ENCODE measurements at regions not wholly inside any gene's neighbourhood (a gene's known extent, or its start where the extent isn't known, plus 50 kb on each side); places are given as distances from the start of the nearest gene placed in this dataset.

DNA sequence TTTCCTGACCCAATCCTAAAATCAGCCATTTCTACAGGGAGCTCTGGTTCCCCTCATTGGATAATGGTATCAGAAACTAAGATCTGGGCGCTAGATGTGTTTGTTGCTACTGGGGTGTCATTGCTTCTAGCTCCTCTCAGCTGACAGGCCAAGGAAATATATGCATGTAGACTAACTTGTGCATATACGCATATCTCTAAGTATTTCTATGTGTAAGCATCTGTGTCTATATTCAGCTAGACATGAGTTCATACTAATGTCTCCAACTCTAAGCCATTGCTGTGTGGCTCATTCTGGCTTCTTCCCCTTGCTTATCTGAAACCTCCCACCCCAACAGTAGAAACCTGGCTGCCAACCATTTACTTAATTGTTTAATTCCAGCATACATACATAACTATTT lies 130.3 kb upstream of the MAGI3 start:
- no peak for DNase-seq

DNA sequence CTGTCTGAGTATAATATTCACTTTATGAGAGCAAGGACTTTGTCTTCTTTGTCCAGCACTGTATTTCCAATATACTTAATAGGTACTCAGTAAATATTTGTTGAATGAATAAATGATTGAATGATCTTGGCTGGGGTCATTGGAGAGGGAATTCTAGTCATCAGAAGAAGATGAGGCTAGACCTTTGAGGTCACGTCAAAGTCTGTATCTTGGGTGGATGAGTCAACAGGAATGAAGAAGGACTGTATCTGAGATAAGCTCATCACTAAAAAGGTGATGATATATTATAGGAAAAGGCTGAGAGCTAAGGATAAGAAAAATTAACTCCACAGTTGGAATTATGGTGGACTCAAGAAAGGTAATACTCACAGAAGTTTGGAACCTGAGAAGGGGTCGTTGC lies 125.1 kb upstream of the MAGI3 start:
- DNase-seq, result no peak

DNA sequence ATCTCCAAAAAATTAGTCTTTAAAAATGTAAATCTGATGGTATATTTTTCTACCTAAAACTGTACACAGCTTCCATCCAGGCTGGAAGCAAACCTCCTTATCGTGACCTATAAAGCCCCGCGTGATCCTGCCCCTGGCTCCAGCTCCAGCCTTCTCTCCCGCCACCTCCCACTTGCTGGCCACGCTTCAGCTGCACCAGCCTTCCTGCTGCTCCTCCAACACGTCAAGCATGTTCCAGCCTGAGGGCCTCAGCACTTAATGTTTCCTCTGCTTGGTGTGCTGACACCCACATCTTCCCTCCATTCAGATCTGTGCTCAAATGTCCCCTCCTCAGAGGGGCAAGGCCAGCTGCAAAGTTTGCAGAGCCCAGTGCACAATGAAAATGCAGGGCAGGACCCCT lies 123.5 kb upstream of the MAGI3 start:
- no peak for DNase-seq

DNA sequence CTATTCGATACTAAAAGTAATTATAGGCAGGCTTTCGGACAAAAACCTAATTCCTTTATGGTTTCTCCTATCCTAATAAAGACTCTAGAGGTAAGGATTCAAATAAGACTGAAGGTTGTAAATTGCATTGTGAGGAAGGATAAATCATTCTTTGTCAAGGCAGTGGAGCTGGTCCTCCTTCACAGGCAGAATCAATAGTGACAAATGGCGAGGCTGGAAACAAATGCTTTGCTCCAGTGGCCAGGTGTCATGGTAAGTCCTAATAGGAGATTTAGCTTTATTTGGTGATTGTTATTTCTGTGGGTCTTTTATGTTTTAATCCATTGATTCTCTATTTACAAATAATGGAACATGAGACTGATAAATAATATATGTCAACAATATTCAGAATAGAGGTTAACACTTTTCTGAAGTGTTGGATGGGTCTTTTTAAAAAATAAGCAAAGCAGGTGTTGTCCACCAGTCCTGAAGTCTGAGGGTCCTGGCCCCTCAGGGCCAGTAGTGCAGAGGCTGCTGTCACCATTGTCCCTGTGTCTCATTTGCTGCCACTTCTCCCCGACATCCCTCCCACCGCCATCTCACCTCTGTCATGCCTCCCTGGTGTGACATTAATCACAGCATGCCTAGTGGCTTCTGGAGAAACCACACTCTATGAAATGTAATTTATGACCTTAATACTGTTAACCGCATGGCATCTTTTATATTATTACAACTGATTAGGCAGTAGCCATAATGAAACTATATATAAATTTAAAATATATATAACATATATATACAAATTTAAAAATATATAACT lies 120.9 kb upstream of the MAGI3 start:
- DNase-seq, result no peak

DNA sequence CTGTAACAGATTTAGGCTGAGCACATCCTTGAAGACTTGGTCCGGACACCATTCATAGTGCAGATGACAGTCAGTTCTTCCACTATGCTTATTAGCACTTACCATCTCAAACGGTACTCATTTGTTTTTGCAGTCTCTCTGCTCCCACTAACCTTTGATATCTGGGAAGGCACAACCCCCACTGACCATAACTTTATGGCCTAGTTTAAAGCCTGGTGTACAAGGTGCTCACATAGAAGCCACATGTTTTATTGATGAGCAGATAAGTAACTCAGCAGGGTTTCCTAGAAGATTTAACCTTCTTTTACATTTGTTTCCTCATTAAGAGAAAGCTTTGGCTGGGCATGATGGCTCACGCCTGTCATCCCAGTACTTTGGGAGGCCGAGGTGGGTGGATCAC lies 119.3 kb upstream of the MAGI3 start:
- no peak for DNase-seq

DNA sequence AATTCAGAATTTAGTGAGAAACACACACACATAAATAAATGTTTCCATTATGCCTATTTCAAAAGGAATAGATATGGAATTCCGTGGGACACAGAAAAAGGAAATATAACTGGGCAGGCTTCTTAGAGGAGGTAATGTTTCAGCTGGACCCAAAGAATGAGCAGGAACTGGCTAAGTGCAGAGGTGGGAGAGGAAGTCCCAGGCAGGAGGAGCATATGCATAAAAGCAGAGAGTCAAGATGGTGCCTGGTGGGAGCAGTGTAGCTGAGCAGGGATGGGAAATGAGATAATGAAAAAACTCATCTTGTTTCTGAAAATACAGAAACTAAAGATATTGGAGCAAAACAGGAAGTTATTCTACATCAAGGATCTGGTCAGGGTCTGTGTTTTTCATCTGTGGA lies 115.2 kb upstream of the MAGI3 start:
- DNase-seq, result no peak

DNA sequence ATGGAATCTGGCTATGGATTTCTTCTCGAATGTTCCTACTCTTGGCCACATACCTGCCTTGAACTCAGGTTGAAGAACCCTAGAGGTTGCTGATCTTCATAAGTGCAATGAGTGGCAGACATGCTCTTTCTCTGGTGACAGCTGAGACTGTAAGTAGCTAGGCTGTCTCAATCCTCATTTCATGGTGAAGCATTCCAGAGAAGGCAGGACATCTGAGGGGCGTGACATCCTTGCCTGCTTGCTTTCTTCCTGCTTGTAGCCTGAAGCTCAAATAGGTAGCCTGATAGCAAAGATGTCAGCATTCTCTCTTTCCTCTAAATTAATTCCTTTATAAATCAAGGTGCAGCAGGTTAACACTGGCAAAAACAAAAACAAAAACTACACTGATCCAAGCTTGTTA lies 114.6 kb upstream of the MAGI3 start:
- DNase-seq, result no peak

DNA sequence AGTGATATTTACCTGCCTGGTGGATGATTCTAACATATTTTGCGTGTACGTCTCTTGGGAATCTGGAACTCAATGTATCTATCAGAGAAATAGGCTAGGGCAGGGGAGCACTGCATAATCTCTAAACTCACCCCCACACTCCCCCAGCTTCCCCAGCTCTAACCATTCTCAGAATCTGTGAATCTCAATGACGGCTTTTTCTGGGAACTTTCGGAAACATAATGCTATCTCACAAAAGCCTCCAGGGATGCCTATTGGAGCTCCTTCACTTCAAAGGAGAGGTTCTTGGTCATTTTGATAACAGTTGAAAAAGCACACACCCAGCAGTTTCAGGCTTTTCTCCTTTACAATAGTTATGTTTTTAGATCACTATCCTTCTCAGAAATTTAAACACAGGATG lies 113.8 kb upstream of the MAGI3 start:
- no peak for DNase-seq

DNA sequence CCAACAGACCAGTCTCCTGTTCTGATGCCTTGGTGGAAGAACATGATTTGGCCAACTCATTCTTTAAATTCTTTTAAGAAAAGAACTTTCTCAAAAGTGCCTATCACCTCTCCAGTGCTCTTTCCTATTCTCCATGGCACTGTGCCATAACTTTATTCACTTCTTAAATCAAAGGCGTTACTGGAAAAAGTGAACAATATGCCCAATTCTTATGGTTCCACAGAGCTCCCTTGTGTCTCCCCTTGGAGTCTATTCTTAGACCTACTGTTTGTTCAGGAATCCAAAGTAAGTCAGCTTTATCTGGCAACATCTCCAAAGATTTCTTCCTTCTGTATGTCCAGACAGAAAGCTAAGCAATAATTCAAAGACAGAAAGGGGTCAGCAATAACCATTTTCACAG lies 111.9 kb upstream of the MAGI3 start:
- no peak for DNase-seq

DNA sequence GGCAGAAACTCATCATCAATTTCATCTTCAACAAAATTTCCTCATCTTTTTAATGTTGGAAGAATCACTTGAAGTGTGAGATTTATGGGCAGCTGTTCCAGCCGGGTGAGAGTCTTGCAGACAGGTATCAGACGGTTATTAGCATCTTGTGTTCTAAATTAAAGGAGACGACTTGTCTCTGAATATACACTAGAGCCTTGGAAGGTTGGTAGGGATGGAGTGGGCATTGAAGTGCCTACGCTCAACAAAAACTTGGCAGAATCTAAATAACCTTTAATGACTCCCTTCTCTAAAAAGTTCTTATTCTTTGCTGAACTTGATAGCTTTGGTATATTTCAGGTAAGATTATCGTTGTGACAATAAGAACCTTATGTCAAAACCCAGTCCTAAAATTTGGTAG lies 111.5 kb upstream of the MAGI3 start:
- no peak for DNase-seq

DNA sequence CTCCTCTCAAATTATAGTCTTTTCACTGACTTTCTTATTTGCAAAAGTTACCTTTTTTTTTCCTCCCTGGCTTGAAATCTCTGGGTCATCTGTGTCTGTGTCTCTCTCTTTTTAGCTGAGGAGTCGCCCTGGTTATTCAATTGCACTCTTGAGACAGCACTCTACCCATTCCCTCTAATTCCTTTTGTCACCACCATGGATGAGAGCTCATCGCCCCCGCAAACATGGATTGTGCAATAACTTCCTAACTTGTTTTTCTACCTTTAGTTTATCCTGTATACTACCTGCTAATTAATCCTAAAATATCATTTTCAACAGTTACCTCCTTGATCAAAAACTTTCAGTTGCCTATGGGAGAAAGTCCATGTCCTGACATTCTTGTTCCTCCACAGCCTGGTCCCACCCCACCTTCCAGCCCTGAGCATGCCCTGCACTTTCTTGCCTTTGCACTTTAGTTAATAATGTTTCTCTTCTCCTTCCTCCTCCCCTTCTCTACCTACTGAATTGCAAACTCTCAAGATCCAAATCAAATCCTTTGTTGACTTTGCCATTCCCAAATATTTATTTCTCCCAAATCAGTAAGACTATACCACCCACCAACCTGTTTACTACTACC lies 110.4 kb upstream of the MAGI3 start:
- DNase-seq, result no peak

DNA sequence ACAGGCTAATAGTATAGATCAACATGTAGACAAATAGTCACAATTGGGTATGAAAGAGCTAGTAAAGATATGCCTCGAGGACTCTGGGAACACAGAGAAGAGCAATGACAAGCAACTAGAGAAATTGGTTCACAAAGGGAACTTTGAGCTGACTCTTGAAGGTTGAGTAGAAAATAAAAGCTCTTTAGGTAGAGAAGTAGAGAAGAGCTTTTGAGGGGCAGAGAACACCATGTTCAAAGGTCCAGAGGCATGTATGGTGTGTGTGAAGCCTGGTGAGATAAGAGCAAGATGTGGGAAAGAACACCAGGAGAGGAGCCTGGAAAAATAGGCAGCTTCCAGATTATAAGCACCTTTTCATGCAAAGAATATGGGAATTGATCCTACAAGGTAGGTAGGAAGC lies 109.7 kb upstream of the MAGI3 start:
- no peak for DNase-seq

DNA sequence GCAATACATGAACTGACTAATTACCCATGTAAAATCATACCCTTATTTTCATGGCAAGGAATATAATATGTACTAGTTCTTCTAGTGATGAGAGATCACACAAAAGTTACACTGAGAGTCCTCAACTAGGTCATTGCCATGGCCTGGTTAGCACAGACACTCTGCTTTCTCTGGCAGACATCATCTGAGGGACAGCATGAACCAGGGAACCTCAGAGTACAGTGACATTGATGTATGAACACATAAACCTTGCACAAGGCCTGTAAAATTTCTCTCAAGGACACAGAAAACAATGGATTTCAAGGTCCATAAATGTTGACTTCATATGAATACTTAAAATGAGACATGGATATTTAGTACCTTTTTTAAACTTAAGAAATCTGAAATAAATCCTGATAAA lies 108.8 kb upstream of the MAGI3 start:
- no peak for DNase-seq

DNA sequence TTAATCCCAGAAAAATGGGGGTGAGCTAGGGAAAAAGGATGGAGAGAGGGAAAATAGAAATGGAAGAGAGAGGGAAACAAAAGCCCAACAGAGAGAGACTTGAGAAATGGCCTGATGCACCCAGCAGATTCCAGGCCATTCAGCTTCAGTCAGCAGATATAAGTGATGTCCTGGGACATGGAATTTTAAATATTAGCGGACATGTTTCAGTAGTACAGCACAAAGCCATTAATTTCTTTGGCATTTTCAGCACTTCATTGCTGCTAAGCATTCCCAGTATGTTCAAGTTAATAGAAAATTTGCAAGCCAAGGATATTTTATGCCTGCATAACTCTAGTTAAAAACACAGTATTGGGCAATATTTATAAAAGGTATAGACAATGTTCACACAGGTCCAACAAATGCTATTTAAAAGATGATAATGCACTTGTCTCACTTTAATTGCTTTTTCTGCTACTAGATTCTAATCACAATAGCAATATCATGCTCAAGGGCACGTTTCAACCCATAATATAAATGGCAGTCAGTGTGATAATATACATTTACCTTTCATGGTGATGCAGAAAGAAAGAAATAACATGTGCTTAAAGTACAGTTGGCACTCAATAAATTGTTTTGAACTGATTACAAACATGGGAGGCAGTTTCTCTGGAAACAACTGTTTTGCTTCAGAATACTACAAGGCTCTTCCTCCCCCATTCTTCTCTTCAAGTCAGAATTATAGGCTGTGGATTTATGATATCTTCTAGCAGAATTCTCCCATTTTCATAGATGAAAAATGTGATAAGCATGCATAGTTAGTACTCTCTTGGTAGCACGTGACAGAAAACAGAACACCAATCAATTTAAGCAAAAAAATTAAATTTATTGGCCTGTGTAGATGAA lies 108.1 kb upstream of the MAGI3 start:
- DNase-seq, result no peak

DNA sequence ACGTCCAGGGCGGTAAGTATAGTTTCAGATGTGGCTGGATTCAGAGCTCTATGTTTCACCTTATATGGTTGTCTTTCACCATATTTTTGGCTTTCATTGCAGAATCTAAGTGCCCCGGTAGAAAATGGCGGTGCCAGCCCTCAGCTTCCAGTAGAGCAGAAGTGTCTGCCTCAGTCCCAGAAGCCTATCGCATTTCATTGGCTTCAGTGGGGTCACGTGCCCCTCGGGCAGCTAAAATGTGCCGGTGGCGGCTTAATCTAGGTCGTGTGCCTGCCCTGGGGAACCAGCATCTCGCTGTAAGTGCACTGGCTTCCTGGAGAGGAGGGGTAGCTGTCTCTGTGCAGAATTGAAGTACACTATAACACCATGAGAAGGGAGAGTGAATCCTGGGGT lies 107.4 kb upstream of the MAGI3 start:
- no peak for DNase-seq

DNA sequence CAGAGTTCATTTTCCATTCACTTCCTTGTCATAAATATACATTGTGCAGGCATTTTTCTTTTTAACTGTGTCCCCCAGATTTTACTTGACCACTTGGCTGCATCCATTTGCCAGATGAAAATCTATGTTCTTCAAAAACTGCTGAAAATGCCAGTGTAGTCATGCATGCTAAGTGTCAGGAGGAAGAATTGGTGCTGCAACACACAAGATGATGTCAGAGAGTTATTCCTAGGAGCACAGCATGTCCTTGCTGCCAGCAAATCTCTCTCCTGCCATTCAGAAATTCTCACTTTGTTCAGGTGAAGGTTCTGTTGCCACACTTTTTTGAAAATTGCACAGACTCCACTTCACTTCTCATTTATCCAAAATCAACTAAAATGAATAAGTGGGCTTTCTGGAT lies 106.4 kb upstream of the MAGI3 start:
- no peak for DNase-seq

DNA sequence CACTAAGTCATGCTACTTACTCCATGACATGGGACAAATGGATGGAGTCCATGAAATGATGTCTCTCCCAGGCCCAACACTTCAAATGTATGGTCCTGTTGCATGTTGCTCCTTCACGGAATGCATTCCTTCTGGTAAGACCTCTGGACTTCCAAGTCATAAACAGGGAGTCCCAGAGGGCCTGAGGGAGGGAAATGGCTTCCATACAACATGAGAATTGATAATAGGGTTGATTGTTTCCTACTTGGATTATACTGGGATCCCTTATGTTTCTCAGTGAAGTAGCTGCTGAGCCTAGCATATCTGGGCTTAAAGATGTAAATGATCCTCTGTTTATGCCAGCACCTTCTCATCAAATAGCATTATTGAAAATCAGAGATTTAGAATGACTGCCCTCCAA lies 104.2 kb upstream of the MAGI3 start:
- no peak for DNase-seq

DNA sequence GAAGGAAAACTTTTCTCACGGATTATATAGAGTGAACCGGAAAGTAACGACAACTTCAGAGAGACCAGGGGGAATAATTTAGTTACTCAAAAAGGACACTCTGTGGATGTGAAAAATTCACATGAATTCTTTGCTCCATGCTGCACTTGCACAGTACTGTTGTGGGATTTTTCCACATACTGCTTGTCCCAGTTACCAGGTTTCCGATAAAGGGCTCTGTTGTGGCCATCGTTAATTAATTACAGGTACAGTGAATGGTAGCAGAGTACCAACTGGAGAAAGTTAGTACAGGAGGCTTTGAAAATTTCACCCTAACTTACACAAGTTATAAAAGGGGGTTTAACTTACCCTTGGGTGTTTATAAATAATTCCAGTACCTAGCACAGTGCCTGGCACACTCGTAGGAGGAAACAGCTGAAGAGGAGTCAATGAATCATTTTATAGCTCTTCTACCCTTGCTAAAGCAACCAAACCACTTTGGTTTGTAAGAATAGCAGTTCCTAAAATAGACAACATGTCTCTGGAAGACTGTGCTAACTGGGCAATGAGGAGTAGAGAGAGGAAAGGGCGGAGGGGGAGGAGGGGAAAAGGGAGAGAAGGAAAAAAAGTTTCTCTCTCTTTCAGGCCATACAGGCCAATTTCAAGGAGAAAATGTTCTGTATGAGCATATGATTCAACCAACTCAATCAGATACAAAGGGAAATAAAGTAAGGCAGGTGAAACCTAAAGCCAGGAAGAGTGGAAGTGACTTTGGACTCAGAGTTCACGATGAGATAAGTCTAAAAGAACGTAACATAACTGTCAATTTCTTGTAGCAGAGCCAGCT lies 98.3 kb upstream of the MAGI3 start:
- no peak for DNase-seq

DNA sequence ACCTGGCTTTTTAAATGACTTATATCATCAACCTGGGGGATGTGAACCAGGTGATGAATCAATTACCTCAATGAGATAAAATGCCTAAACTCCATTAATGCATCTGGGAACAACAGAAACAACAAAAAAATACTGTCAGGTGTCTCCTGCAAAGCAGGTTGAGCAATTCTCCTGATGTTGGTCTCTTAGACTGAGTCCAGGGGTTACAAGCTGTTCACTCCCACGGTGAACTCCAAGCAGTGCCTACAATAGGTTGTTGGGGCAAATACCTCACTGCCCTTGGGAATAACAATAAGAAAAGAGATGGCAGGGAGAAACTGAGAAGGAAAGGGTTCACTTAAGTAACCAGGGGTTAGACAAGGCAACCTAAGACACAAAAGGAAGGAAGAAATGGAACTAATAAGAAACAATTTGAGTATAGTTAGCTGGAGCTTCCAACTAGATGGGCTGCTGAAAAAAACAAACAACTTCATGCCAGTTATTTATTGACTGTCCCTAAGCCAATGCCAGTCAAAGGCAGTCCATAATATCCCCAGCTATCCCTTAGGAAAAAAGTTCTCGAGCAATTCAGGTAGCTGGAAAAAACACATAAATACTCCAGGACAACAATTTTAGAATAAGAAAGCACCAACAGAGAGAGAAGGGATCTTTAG lies 97.6 kb upstream of the MAGI3 start:
- no peak for DNase-seq

DNA sequence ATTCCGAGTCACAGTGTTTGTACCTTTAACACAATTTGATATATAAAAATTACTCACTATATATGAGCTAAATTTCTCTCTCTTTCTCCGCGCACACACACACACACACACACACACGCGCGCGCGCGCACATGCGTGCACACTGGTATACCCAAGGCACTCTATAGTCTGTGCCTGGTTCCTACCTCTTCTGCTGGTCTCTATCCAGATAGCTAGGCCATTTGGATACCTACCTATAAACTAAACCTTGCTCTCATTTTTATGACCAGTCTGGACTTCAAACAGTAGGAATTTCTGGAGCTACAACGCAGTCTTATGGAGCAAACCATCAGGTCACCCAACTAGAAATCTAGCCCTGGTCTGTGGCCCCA lies 97.1 kb upstream of the MAGI3 start:
- no peak for DNase-seq

DNA sequence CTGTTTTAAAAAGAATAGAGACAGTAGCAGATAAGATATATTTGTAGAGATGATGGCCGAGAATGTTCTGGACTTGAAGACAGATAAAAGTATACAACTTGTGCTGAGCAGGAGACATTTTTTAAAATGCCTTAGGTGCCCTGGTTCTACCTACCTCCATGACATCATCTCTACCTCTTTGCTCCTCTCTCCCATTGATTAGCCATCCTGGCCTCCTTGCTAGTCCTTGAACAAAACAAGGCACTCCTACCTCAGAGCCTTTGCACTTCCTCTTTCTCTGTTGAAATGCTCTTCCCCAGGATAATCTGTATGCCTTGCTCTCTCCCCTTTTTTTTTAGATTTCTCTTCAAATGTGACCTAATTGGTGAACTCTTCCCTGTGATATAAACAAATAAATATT lies 92.6 kb upstream of the MAGI3 start:
- no peak for DNase-seq
